Activated CD4-positive, alpha-beta T cell treated with anti-CD3 and anti-CD28 coated beads, Interleukin-2, Interleukin-4, amounts not matched to agents 100 ng/mL and 50 ng/mL, durations not matched to agents 16 hours and 8 hours (primary cell): ENCODE measurements at regions not wholly inside any gene's neighbourhood (a gene's known extent, or its start where the extent isn't known, plus 50 kb on each side); places are given as distances from the start of the nearest gene placed in this dataset.

Source experiments
- DNase-seq: peaks from one replicate; pipeline ENCODE4 v3.0.0-alpha.2; 2020; ENCODE audit warnings: low spot score

- no peak for DNase-seq
Measured at GRCh38 chr15:79230766-79231165, 51.8 kb upstream of the ANKRD34C start.

- no peak for DNase-seq
Measured at GRCh38 chr15:79222808-79223207, 59.7 kb upstream of the ANKRD34C start.

GRCh38 chr15:79221696-79222095 is 60.8 kb upstream of the ANKRD34C start:
- DNase-seq = no peak

GRCh38 chr15:79219393-79220056 is 63.0 kb upstream of the ANKRD34C start:
- DNase-seq = no peak

- no peak for DNase-seq
Measured at GRCh38 chr15:79218588-79219200, 63.8 kb upstream of the ANKRD34C start.

- no peak for DNase-seq
Measured at GRCh38 chr15:79213650-79214049, 68.9 kb upstream of the ANKRD34C start.

- DNase-seq = no peak
Measured at GRCh38 chr15:79212589-79213157, 69.8 kb upstream of the ANKRD34C start.

GRCh38 chr15:79211481-79211880 is 71.0 kb upstream of the ANKRD34C start:
- no peak for DNase-seq

- DNase-seq = no peak
Measured at GRCh38 chr15:79209690-79210089, 72.8 kb upstream of the ANKRD34C start.

GRCh38 chr15:79209116-79209515 is 73.4 kb upstream of the ANKRD34C start:
- DNase-seq = no peak

- DNase-seq = no peak
Measured at GRCh38 chr15:79208179-79208578, 74.3 kb upstream of the ANKRD34C start.

- DNase-seq = no peak
Measured at GRCh38 chr15:79206940-79207339, 75.6 kb upstream of the ANKRD34C start.

- no peak for DNase-seq
Measured at GRCh38 chr15:79204886-79205675, 77.4 kb upstream of the ANKRD34C start.

- no peak for DNase-seq
Measured at GRCh38 chr15:79198461-79198860, 84.1 kb upstream of the ANKRD34C start.

GRCh38 chr15:79197285-79197684 is 85.2 kb upstream of the ANKRD34C start:
- DNase-seq = no peak

GRCh38 chr15:79195802-79196201 is 86.7 kb upstream of the ANKRD34C start:
- no peak for DNase-seq

- DNase-seq = no peak
Measured at GRCh38 chr15:79195239-79195638, 87.3 kb upstream of the ANKRD34C start.

GRCh38 chr15:79194386-79194785 is 88.1 kb upstream of the ANKRD34C start:
- no peak for DNase-seq

GRCh38 chr15:79193549-79193948 is 89.0 kb upstream of the ANKRD34C start:
- DNase-seq = no peak

GRCh38 chr15:79193103-79193502 is 89.4 kb upstream of the ANKRD34C start:
- no peak for DNase-seq

- no peak for DNase-seq
Measured at GRCh38 chr15:79192462-79193036, 90.0 kb upstream of the ANKRD34C start.

- no peak for DNase-seq
Measured at GRCh38 chr15:79190093-79190492, 92.4 kb upstream of the ANKRD34C start.

- no peak for DNase-seq
Measured at GRCh38 chr15:79186616-79187015, 95.9 kb upstream of the ANKRD34C start.
